8988T (cell line): ENCODE measurements at regions not wholly inside any gene's neighbourhood (a gene's known extent, or its start where the extent isn't known, plus 50 kb on each side); places are given as distances from the start of the nearest gene placed in this dataset.
A peak's percentile ranks its signal among the peaks of the same experiment; 100 is the strongest.
"Not testable (repeated sequence)": the region's sequence is repeated elsewhere in the genome, so short reads cannot be mapped to it uniquely, and the experiment has no call there.

Source experiments
- DNase-seq: peaks from one replicate; pipeline ENCODE4 v3.0.0; 2011

- DNase-seq: no peak
Measured at GRCh38 chr6:27616328-27617045, 143.6 kb upstream of the ZNF184 start.

GRCh38 chr6:27611451-27611850, 138.5 kb upstream of the ZNF184 start:
- no peak for DNase-seq

- no peak for DNase-seq
Measured at GRCh38 chr6:27608916-27609883, 136.3 kb upstream of the ZNF184 start.

- no peak for DNase-seq
Measured at GRCh38 chr6:27605401-27606342, 132.8 kb upstream of the ZNF184 start.

- DNase-seq: no peak
Measured at GRCh38 chr6:27604986-27605385, 132.1 kb upstream of the ZNF184 start.

- no peak for DNase-seq
Measured at GRCh38 chr6:27601668-27602254, 128.9 kb upstream of the ZNF184 start.

- no peak for DNase-seq
Measured at GRCh38 chr6:27599859-27600532, 127.1 kb upstream of the ZNF184 start.

- DNase-seq: not testable (repeated sequence)
Measured at GRCh38 chr6:27597031-27597567, 124.2 kb upstream of the ZNF184 start.

- DNase-seq: no peak
Measured at GRCh38 chr6:27593861-27594260, 121.0 kb upstream of the ZNF184 start.

- no peak for DNase-seq
Measured at GRCh38 chr6:27593200-27593818, 120.4 kb upstream of the ZNF184 start.

GRCh38 chr6:27592481-27593199, 119.7 kb upstream of the ZNF184 start:
- DNase-seq: no peak

- no peak for DNase-seq
Measured at GRCh38 chr6:27591699-27592480, 119.0 kb upstream of the ZNF184 start.

GRCh38 chr6:27585316-27585715, 112.4 kb upstream of the ZNF184 start:
- DNase-seq: not testable (repeated sequence)

- no peak for DNase-seq
Measured at GRCh38 chr6:27584326-27584725, 111.4 kb upstream of the ZNF184 start.

- DNase-seq: peak; percentile 63
Measured at GRCh38 chr6:27582928-27583725, 110.2 kb upstream of the ZNF184 start.

GRCh38 chr6:27579973-27580372, 107.1 kb upstream of the ZNF184 start:
- no peak for DNase-seq

- DNase-seq: no peak
Measured at GRCh38 chr6:27577922-27578321, 105.0 kb upstream of the ZNF184 start.

GRCh38 chr6:27575594-27576361, 102.9 kb upstream of the ZNF184 start:
- DNase-seq: no peak
